ENCODE measurements at regions not wholly inside any gene's neighbourhood (a gene's known extent, or its start where the extent isn't known, plus 50 kb on each side); places are given as distances from the start of the nearest gene placed in this dataset.
A peak's percentile ranks its signal among the peaks of the same experiment; 100 is the strongest.

DNA sequence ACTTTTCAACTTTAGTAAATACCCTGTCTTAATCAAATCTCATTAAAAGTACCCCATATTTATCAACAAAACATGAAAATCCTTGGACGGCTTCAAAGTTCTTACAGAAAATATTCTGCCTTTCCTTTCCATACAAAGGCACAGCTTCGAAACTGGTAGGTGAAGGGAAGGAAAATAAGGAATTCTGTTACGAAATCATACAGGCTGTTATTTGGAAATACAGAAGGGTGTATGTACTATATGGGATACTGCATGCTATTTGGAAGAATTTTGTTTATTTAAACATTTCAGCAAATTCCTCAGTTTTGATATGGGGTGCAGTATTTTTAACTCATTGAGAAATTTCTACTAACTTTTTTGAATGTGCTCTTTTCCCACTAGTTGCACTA, 138.4 kb upstream of the BTN3A2 start:
- Histone ChIP-seq H4K20me1 (ENCODE audit: insufficient read depth) (no peaks in the 10 kb centered on the region), H3K9ac (peak overlapping the region; percentile 8; the same call in 1 of the 2 replicates), H3K9me3 (no peaks in the 10 kb centered on the region), H3K4me1 (ENCODE audit: control insufficient read depth in 1 of 2, insufficient read depth in 2 of 2, low read depth in 1 of 2, low read length in 1 of 2) (peaks cover 8 to 15% of the 10 kb centered on the region in 2 experiments; a peak in 3 of 4 replicates), H3K4me2 (peak overlapping the region; percentile 25; the same call in 1 of the 2 replicates), H3K36me3 (replicated peaks in 1 of 2; ENCODE audit: control insufficient read depth in 1 of 2, insufficient read depth in 2 of 2, low read length in 1 of 2) (no peaks in the 10 kb centered on the region), H2AFZ (ENCODE audit: low read depth) (peak overlapping the region; percentile 20), H3K79me2 (ENCODE audit: insufficient read depth) (no peaks in the 10 kb centered on the region), H3F3A (replicated peaks; ENCODE audit: insufficient read depth) (peaks cover 46% of the 10 kb centered on the region), H3K9me2 (no peaks in the 10 kb centered on the region), H3K4me3 (ENCODE audit: low read depth in 2 of 2, low read length in 1 of 2) (peak overlapping the region in 1 of 2 experiments; percentile 15; a peak in 1 of 4 replicates), H3K27ac (ENCODE audit: low read depth in 2 of 2, low read length in 1 of 2) (peak overlapping the region; percentile 79 to 99), H3K27me3 (ENCODE audit: insufficient read depth) (no peaks in the 10 kb centered on the region)
- TF ChIP-seq, protein P1, sequence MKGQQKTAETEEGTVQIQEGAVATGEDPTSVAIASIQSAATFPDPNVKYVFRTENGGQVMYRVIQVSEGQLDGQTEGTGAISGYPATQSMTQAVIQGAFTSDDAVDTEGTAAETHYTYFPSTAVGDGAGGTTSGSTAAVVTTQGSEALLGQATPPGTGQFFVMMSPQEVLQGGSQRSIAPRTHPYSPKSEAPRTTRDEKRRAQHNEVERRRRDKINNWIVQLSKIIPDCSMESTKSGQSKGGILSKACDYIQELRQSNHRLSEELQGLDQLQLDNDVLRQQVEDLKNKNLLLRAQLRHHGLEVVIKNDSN (IDR thresholded peaks at IDR 0.05; ENCODE audit: borderline replicate concordance, low read depth), result no peak
- TF ChIP-seq, protein P2, sequence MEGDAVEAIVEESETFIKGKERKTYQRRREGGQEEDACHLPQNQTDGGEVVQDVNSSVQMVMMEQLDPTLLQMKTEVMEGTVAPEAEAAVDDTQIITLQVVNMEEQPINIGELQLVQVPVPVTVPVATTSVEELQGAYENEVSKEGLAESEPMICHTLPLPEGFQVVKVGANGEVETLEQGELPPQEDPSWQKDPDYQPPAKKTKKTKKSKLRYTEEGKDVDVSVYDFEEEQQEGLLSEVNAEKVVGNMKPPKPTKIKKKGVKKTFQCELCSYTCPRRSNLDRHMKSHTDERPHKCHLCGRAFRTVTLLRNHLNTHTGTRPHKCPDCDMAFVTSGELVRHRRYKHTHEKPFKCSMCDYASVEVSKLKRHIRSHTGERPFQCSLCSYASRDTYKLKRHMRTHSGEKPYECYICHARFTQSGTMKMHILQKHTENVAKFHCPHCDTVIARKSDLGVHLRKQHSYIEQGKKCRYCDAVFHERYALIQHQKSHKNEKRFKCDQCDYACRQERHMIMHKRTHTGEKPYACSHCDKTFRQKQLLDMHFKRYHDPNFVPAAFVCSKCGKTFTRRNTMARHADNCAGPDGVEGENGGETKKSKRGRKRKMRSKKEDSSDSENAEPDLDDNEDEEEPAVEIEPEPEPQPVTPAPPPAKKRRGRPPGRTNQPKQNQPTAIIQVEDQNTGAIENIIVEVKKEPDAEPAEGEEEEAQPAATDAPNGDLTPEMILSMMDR (IDR thresholded peaks at IDR 0.05), result no peak
- TF ChIP-seq, protein P3, sequence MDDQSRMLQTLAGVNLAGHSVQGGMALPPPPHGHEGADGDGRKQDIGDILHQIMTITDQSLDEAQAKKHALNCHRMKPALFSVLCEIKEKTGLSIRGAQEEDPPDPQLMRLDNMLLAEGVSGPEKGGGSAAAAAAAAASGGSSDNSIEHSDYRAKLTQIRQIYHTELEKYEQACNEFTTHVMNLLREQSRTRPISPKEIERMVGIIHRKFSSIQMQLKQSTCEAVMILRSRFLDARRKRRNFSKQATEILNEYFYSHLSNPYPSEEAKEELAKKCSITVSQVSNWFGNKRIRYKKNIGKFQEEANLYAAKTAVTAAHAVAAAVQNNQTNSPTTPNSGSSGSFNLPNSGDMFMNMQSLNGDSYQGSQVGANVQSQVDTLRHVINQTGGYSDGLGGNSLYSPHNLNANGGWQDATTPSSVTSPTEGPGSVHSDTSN (IDR thresholded peaks at IDR 0.05), result no peak
- TF ChIP-seq FOXM1 (IDR thresholded peaks at IDR 0.05; ENCODE audit: low read depth) (no peak), SIN3A (IDR thresholded peaks at IDR 0.05; ENCODE audit: borderline replicate concordance, low read depth, low read length) (no peak), CHD2 (IDR thresholded peaks at IDR 0.05; ENCODE audit: low read length, partially characterized antibody) (no peak)
- TF ChIP-seq, protein P4, sequence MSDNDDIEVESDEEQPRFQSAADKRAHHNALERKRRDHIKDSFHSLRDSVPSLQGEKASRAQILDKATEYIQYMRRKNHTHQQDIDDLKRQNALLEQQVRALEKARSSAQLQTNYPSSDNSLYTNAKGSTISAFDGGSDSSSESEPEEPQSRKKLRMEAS (IDR thresholded peaks at IDR 0.05; ENCODE audit: low read depth), result 0 out of 2 replicates have a peak, but pooled peaks have one; percentile 5
- DNase-seq, result no peak
- CTCF ChIA-PET, result interaction anchor here (1.3 to 3.7 kb wide), 5 partner anchors 7 to 44 kb away, joined by 3 to 27 read pairs (median 9); a partner anchor contains a TSS
- POLR2A ChIA-PET, result interaction anchor here (0.9 to 6.4 kb wide), 19 partner anchors 7 to 1588 kb away, joined by 3 to 107 read pairs (median 10); a partner anchor contains a TSS
- WGBS (ENCODE audit: low lambda C conversion rate), result 77% methylated on average over 3 of the region's 3 CpGs

DNA sequence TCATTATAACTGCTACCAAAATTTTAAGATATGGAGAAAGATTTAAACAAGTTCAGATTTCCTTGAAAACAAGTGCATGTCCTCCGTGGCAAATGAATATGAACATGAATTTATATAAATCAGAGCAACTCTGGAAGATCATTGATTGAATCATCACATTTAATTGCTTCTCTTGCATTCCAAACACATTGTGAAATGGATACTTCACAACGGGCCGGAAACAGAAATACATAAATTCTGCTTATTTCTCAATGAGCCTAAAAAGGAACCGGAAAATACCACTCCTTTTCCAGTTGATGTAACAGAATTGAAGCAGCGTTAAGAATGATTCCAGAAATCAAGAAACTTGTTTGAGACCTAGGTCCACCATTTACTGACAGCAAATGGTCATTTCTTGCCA, 134.6 kb upstream of the BTN3A2 start:
- no peak for DNase-seq
- peaks cover 51% of the 10 kb centered on the region for H3F3A ChIP-seq (replicated peaks; ENCODE audit: insufficient read depth)
- POLR2A ChIA-PET, result interaction anchor here (0.6 to 1.3 kb wide), 2 partner anchors 13 to 138 kb away, joined by 3 to 6 read pairs; a partner anchor contains a TSS
- WGBS (ENCODE audit: low lambda C conversion rate), result 63% methylated on average over 5 of the region's 5 CpGs
- H3K27ac ChIP-seq (ENCODE audit: low read depth in 2 of 2, low read length in 1 of 2), result peak overlapping the region in 1 of 2 experiments; percentile 16; a peak in 2 of 4 replicates
- H3K9ac ChIP-seq, result no peak overlapping the region
- no peaks in the 10 kb centered on the region for H3K36me3 ChIP-seq (replicated peaks in 1 of 2; ENCODE audit: control insufficient read depth in 1 of 2, insufficient read depth in 2 of 2, low read length in 1 of 2)
- CTCF ChIA-PET, result no interaction called here
- no peaks in the 10 kb centered on the region for H4K20me1 ChIP-seq (ENCODE audit: insufficient read depth)
- peaks cover 5 to 14% of the 10 kb centered on the region in 2 experiments; a peak in 3 of 4 replicates for H3K4me1 ChIP-seq (ENCODE audit: control insufficient read depth in 1 of 2, insufficient read depth in 2 of 2, low read depth in 1 of 2, low read length in 1 of 2)
- H3K9me3 ChIP-seq, result no peaks in the 10 kb centered on the region
- H2AFZ ChIP-seq (ENCODE audit: low read depth), result no peak overlapping the region; the same call in 1 of the 2 replicates
- H3K27me3 ChIP-seq (ENCODE audit: insufficient read depth), result no peaks in the 10 kb centered on the region
- no peaks in the 10 kb centered on the region for H3K9me2 ChIP-seq
- no peaks in the 10 kb centered on the region for H3K79me2 ChIP-seq (ENCODE audit: insufficient read depth)
- no peak overlapping the region for H3K4me2 ChIP-seq
- no peak overlapping the region for H3K4me3 ChIP-seq (ENCODE audit: low read depth in 2 of 2, low read length in 1 of 2)
- TF ChIP-seq RAD21 (IDR thresholded peaks at IDR 0.05; ENCODE audit: low read length) (no peak), ELF1 (IDR thresholded peaks at IDR 0.05) (no peak), NFIC (IDR thresholded peaks at IDR 0.05; ENCODE audit: borderline replicate concordance) (no peak), RCOR1 (IDR thresholded peaks at IDR 0.05; ENCODE audit: low read length) (no peak), NRF1 (IDR thresholded peaks at IDR 0.05; ENCODE audit: low read depth, low read length) (no peak), RXRA (IDR thresholded peaks at IDR 0.05; ENCODE audit: borderline replicate concordance, low read depth) (no peak), SMC3 (IDR thresholded peaks at IDR 0.05; ENCODE audit: low read depth, low read length) (no peak), TCF12 (IDR thresholded peaks at IDR 0.05) (no peak), YY1 (IDR thresholded peaks at IDR 0.05; ENCODE audit: low read depth) (no peak)
- TF ChIP-seq, protein P3 (IDR thresholded peaks at IDR 0.05), result no peak
- TF ChIP-seq, protein P5, sequence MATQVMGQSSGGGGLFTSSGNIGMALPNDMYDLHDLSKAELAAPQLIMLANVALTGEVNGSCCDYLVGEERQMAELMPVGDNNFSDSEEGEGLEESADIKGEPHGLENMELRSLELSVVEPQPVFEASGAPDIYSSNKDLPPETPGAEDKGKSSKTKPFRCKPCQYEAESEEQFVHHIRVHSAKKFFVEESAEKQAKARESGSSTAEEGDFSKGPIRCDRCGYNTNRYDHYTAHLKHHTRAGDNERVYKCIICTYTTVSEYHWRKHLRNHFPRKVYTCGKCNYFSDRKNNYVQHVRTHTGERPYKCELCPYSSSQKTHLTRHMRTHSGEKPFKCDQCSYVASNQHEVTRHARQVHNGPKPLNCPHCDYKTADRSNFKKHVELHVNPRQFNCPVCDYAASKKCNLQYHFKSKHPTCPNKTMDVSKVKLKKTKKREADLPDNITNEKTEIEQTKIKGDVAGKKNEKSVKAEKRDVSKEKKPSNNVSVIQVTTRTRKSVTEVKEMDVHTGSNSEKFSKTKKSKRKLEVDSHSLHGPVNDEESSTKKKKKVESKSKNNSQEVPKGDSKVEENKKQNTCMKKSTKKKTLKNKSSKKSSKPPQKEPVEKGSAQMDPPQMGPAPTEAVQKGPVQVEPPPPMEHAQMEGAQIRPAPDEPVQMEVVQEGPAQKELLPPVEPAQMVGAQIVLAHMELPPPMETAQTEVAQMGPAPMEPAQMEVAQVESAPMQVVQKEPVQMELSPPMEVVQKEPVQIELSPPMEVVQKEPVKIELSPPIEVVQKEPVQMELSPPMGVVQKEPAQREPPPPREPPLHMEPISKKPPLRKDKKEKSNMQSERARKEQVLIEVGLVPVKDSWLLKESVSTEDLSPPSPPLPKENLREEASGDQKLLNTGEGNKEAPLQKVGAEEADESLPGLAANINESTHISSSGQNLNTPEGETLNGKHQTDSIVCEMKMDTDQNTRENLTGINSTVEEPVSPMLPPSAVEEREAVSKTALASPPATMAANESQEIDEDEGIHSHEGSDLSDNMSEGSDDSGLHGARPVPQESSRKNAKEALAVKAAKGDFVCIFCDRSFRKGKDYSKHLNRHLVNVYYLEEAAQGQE (IDR thresholded peaks at IDR 0.05; ENCODE audit: low read depth, low read length), result no peak
- TF ChIP-seq, protein P4 (IDR thresholded peaks at IDR 0.05; ENCODE audit: low read depth), result no peak

Data from SK-N-SH (cell line).